ENCODE measurements at regions not wholly inside any gene's neighbourhood (a gene's known extent, or its start where the extent isn't known, plus 50 kb on each side); places are given as distances from the start of the nearest gene placed in this dataset.

DNA sequence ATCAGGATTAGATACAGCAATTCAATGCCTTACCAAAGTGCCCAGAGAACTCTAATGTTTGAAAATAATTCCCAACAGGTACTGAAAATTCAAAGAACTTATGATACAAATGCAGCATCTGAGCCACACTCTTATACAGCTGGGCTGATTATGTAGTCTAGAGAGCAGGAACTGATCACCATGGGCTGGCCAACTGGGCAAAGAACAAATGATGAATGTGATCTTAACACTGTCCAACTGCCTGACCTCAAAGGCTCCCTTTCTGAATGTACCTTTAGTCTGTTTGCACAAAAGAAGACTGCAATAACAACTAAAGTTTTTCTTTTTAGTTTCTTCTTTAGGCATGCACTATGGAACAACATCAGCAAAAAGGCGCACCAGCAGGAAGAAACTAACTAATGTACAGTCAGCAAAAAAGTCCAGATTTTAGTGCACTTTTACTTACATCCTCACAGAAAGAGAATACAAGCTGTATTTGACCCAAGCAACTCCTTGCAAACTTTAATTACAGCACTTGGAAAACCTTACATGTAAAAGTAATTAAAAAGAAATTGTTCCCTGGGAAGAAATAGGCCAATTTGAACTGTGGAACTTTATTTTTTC, 1095.1 kb downstream of the IGSF11 start:
- 90 to 100% methylated on average over 1 of the region's 1 CpG for WGBS, 2 donors (ENCODE audit: low coverage in 1 of 2)
- Histone ChIP-seq H3K4me3 (no peak overlapping the region), H3K27ac (no peak overlapping the region), H3K4me1 (peaks cover 0 to 11% (median 0%) of the 10 kb centered on the region in 4 donors), H3K9me3 (no peaks in the 10 kb centered on the region), H3K27me3 (no peaks in the 10 kb centered on the region), H3K36me3 (no peaks in the 10 kb centered on the region)
- intact Hi-C loops (cut with DNase I; ENCODE audit: low total_unique reads): no loop called here
- TF ChIP-seq POLR2A (IDR thresholded peaks at IDR 0.05): no peak
- TF ChIP-seq CTCF (IDR thresholded peaks at IDR 0.05): no peak
- TF ChIP-seq EP300 (IDR thresholded peaks at IDR 0.05; ENCODE audit: low read depth): no peak
- TF ChIP-seq POLR2AphosphoS5 (IDR thresholded peaks at IDR 0.05): no peak
- DNase-seq: no peak
- in situ Hi-C loops (cut with MboI; ENCODE audit: low pct_ligation_motif_present in 1 of 4, low pct_unique_long_range_greater_than_20kb in 1 of 4, low sequenced_read_pairs in 3 of 4): no loop called here

- H3K27ac ChIP-seq: peak overlapping the region in 1 of 4 donors; percentile 44
- H3K36me3 ChIP-seq: no peaks in the 10 kb centered on the region
- no peak overlapping the region for H3K4me3 ChIP-seq
- no peak for DNase-seq
- intact Hi-C loops (cut with DNase I; ENCODE audit: low total_unique reads): no loop called here
- H3K9me3 ChIP-seq: no peaks in the 10 kb centered on the region
- H3K4me1 ChIP-seq: peaks cover 0 to 11% (median 0%) of the 10 kb centered on the region in 4 donors
- TF ChIP-seq POLR2A (IDR thresholded peaks at IDR 0.05) (no peak), POLR2AphosphoS5 (IDR thresholded peaks at IDR 0.05) (no peak), CTCF (IDR thresholded peaks at IDR 0.05) (no peak), EP300 (IDR thresholded peaks at IDR 0.05; ENCODE audit: low read depth) (no peak)
- in situ Hi-C loops (cut with MboI; ENCODE audit: low pct_ligation_motif_present in 1 of 4, low pct_unique_long_range_greater_than_20kb in 1 of 4, low sequenced_read_pairs in 3 of 4): no loop called here
- H3K27me3 ChIP-seq: no peaks in the 10 kb centered on the region
These were observed 1093.6 kb downstream of the IGSF11 start for GRCh38 chr3:117941015-117941414.

- no peak overlapping the region for H3K4me3 ChIP-seq
- H3K36me3 ChIP-seq: no peaks in the 10 kb centered on the region
- peaks cover 0 to 11% (median 0%) of the 10 kb centered on the region in 4 donors for H3K4me1 ChIP-seq
- H3K9me3 ChIP-seq: no peaks in the 10 kb centered on the region
- DNase-seq: no peak
- TF ChIP-seq EP300 (IDR thresholded peaks at IDR 0.05; ENCODE audit: low read depth) (no peak), CTCF (IDR thresholded peaks at IDR 0.05) (no peak), POLR2AphosphoS5 (IDR thresholded peaks at IDR 0.05) (peak in 1 of 3 donors; percentile 51)
- peak overlapping the region in 1 of 4 donors; percentile 44 for H3K27ac ChIP-seq
- 64 to 90% methylated on average over 1 to 4 of the region's 4 CpGs for WGBS, 2 donors (ENCODE audit: low coverage in 1 of 2)
- intact Hi-C loops (cut with DNase I; ENCODE audit: low total_unique reads): no loop called here
- in situ Hi-C loops (cut with MboI; ENCODE audit: low pct_ligation_motif_present in 1 of 4, low pct_unique_long_range_greater_than_20kb in 1 of 4, low sequenced_read_pairs in 3 of 4): no loop called here
- no peaks in the 10 kb centered on the region for H3K27me3 ChIP-seq
These were observed 1092.9 kb downstream of the IGSF11 start for GRCh38 chr3:117941756-117942155.

- no peak overlapping the region for H3K4me3 ChIP-seq
- TF ChIP-seq POLR2A (IDR thresholded peaks at IDR 0.05): no peak
- no peak for TF ChIP-seq CTCF (IDR thresholded peaks at IDR 0.05)
- TF ChIP-seq POLR2AphosphoS5 (IDR thresholded peaks at IDR 0.05): no peak
- no peak for TF ChIP-seq EP300 (IDR thresholded peaks at IDR 0.05; ENCODE audit: low read depth)
- H3K9me3 ChIP-seq: no peaks in the 10 kb centered on the region
- H3K27ac ChIP-seq: no peak overlapping the region
- H3K36me3 ChIP-seq: no peaks in the 10 kb centered on the region
- no peaks in the 10 kb centered on the region for H3K27me3 ChIP-seq
- no peaks in the 10 kb centered on the region for H3K4me1 ChIP-seq
- intact Hi-C loops (cut with DNase I; ENCODE audit: low total_unique reads) (no loop called here), in situ Hi-C loops (cut with MboI; ENCODE audit: low pct_ligation_motif_present in 1 of 4, low pct_unique_long_range_greater_than_20kb in 1 of 4, low sequenced_read_pairs in 3 of 4) (no loop called here)
- DNase-seq: no peak
- 78 to 81% methylated on average over 1 of the region's 1 CpG for WGBS, 2 donors (ENCODE audit: low coverage in 1 of 2)
These were observed 1080.5 kb downstream of the IGSF11 start for GRCh38 chr3:117954131-117954530.

All from transverse colon (tissue), 4 donors.